HL-60/S4 treated with phorbol 12-myristate 13-acetate at 8.2 ng/mL for 4 days and 3 days (cell line): ENCODE measurements at regions not wholly inside any gene's neighbourhood (a gene's known extent, or its start where the extent isn't known, plus 50 kb on each side); places are given as distances from the start of the nearest gene placed in this dataset.
"Not testable (repeated sequence)": the region's sequence is repeated elsewhere in the genome, so short reads cannot be mapped to it uniquely, and the experiment has no call there.

Experiments used
- in situ Hi-C: fragments of 300-500 bp; cut with MboI; formaldehyde crosslinking; loops from 2 replicates; pipeline ENCODE4 v1.15.0; 2022; ENCODE audit warnings: low sequenced_read_pairs

- in situ Hi-C loops, result no loop called here
Observed at GRCh38 chr17:70426752-70427151, 257.4 kb downstream of the KCNJ2 start.

- in situ Hi-C loops, result no loop called here
Observed at GRCh38 chr17:70434536-70435490, 265.5 kb downstream of the KCNJ2 start.

GRCh38 chr17:70437656-70438055, 268.3 kb downstream of the KCNJ2 start:
- in situ Hi-C loops, result no loop called here

GRCh38 chr17:70446446-70446845, 277.1 kb downstream of the KCNJ2 start:
- in situ Hi-C loops, result no loop called here

- in situ Hi-C loops, result no loop called here
Observed at GRCh38 chr17:70447588-70447987, 278.3 kb downstream of the KCNJ2 start.

GRCh38 chr17:70453075-70453474, 283.7 kb downstream of the KCNJ2 start:
- in situ Hi-C loops, result not testable (repeated sequence)

- in situ Hi-C loops, result no loop called here
Observed at GRCh38 chr17:70454377-70454776, 285.0 kb downstream of the KCNJ2 start.

- in situ Hi-C loops, result no loop called here
Observed at GRCh38 chr17:70454908-70455307, 285.6 kb downstream of the KCNJ2 start.

- in situ Hi-C loops, result no loop called here
Observed at GRCh38 chr17:70464995-70465394, 295.7 kb downstream of the KCNJ2 start.

- in situ Hi-C loops, result no loop called here
Observed at GRCh38 chr17:70468661-70469060, 299.3 kb downstream of the KCNJ2 start.

GRCh38 chr17:70473049-70473448, 303.7 kb downstream of the KCNJ2 start:
- in situ Hi-C loops, result no loop called here

- in situ Hi-C loops, result no loop called here
Observed at GRCh38 chr17:70476368-70476767, 307.0 kb downstream of the KCNJ2 start.

- in situ Hi-C loops, result no loop called here
Observed at GRCh38 chr17:70478902-70479301, 309.6 kb downstream of the KCNJ2 start.

GRCh38 chr17:70479779-70480178, 310.4 kb downstream of the KCNJ2 start:
- in situ Hi-C loops, result no loop called here

- in situ Hi-C loops, result no loop called here
Observed at GRCh38 chr17:70483624-70484023, 314.3 kb downstream of the KCNJ2 start.

- in situ Hi-C loops, result no loop called here
Observed at GRCh38 chr17:70484050-70484449, 314.7 kb downstream of the KCNJ2 start.

- in situ Hi-C loops, result no loop called here
Observed at GRCh38 chr17:70484496-70484895, 315.2 kb downstream of the KCNJ2 start.

GRCh38 chr17:70492368-70492767, 323.0 kb downstream of the KCNJ2 start:
- in situ Hi-C loops, result no loop called here

- in situ Hi-C loops, result no loop called here
Observed at GRCh38 chr17:70493277-70493874, 324.0 kb downstream of the KCNJ2 start.

GRCh38 chr17:70498631-70499030, 329.3 kb downstream of the KCNJ2 start:
- in situ Hi-C loops, result no loop called here

GRCh38 chr17:70499067-70499786, 329.9 kb downstream of the KCNJ2 start:
- in situ Hi-C loops, result no loop called here

- in situ Hi-C loops, result no loop called here
Observed at GRCh38 chr17:70503449-70503848, 334.1 kb downstream of the KCNJ2 start.
